Type B pancreatic cell (in vitro differentiated cells): ENCODE measurements at regions not wholly inside any gene's neighbourhood (a gene's known extent, or its start where the extent isn't known, plus 50 kb on each side); places are given as distances from the start of the nearest gene placed in this dataset.

Source experiments
- DNase-seq: peaks from one replicate; pipeline ENCODE4 v3.0.0; 2021; ENCODE audit warnings: mixed read lengths; ENCODE audit not compliant: unreplicated experiment; ENCODE audit errors: extremely low spot score
- H3K27ac Mint-ChIP-seq: 2 replicates; pipeline ENCODE4 v1.8.0; 2021; ENCODE audit warnings: mild to moderate bottlenecking, mixed read lengths
- H3K27me3 Mint-ChIP-seq: 2 replicates; pipeline ENCODE4 v1.8.0; 2021; ENCODE audit warnings: mixed read lengths
- H3K36me3 Mint-ChIP-seq: 2 replicates; pipeline ENCODE4 v1.8.0; 2021; ENCODE audit warnings: mixed read lengths
- H3K4me1 Mint-ChIP-seq: one replicate; pipeline ENCODE4 v1.8.0; 2021; ENCODE audit warnings: mixed read lengths; ENCODE audit not compliant: unreplicated experiment
- H3K4me3 Mint-ChIP-seq: 2 replicates; pipeline ENCODE4 v1.8.0; 2021; ENCODE audit warnings: mild to moderate bottlenecking, mixed read lengths
- H3K9me3 Mint-ChIP-seq: 2 replicates; pipeline ENCODE4 v1.8.0; 2021; ENCODE audit warnings: mixed read lengths
- TF ChIP-seq, protein P1 (sequence below): fragments of 200-600 bp; sonication (generic); conservative IDR thresholded peaks from 2 replicates; pipeline ENCODE4 v1.5.0; 2021; ENCODE audit warnings: antibody characterized with exemption, mild to moderate bottlenecking

- no peak for DNase-seq
- Mint-ChIP-seq H3K4me3 (no peak overlapping the region), H3K9me3 (peaks cover 4% of the 10 kb centered on the region), H3K4me1 (no peaks in the 10 kb centered on the region), H3K36me3 (no peaks in the 10 kb centered on the region), H3K27me3 (no peaks in the 10 kb centered on the region), H3K27ac (no peak overlapping the region)
- TF ChIP-seq, protein P1, sequence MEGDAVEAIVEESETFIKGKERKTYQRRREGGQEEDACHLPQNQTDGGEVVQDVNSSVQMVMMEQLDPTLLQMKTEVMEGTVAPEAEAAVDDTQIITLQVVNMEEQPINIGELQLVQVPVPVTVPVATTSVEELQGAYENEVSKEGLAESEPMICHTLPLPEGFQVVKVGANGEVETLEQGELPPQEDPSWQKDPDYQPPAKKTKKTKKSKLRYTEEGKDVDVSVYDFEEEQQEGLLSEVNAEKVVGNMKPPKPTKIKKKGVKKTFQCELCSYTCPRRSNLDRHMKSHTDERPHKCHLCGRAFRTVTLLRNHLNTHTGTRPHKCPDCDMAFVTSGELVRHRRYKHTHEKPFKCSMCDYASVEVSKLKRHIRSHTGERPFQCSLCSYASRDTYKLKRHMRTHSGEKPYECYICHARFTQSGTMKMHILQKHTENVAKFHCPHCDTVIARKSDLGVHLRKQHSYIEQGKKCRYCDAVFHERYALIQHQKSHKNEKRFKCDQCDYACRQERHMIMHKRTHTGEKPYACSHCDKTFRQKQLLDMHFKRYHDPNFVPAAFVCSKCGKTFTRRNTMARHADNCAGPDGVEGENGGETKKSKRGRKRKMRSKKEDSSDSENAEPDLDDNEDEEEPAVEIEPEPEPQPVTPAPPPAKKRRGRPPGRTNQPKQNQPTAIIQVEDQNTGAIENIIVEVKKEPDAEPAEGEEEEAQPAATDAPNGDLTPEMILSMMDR: no peak
These were observed 337.6 kb upstream of the B3GALT2 start for GRCh38 chr1:193524021-193524420.

DNA sequence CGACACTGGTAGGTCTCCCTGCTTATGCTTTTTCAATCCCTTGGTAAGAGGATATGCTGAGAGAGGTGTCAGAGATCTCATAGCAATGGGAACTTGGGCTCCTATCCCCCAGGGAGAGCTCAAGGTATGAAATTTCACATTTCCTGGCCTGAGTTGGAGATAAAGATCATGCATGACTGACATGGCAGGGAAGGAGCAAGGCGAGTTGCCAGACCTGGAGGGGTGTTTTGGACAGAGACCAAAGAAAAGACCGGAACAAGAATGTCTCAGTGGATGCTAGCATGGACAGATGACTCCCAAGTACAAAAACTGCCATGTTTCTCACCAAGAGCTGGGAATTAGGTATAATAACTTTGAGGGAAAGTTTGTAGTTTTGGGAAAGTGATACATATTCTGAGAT is 334.1 kb upstream of the B3GALT2 start:
- H3K27me3 Mint-ChIP-seq: no peaks in the 10 kb centered on the region
- no peaks in the 10 kb centered on the region for H3K4me1 Mint-ChIP-seq
- TF ChIP-seq, protein P1: no peak
- no peak for DNase-seq
- no peak overlapping the region for H3K27ac Mint-ChIP-seq
- no peaks in the 10 kb centered on the region for H3K36me3 Mint-ChIP-seq
- peaks cover 4% of the 10 kb centered on the region for H3K9me3 Mint-ChIP-seq
- H3K4me3 Mint-ChIP-seq: no peak overlapping the region

DNA sequence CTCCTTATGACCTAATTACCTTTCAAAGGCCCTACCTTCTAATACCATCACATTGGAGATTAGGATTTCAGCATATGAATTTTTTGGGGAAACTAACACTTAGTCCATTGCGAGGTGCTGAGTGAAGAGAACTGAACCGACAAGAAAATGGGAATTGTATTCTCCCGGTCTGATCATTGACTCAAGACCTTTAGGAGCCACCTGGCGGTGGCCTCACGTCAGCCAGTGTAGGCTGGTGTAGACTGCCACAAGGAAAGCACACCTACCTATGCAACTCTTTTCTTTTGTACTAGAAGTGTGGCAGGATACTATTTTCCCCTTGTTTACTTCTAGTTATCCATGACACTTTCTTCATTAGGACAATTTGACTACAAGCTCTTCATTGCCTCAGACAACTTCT is 333.5 kb upstream of the B3GALT2 start:
- DNase-seq: no peak
- TF ChIP-seq, protein P1: no peak
- Mint-ChIP-seq H3K9me3 (peaks cover 4% of the 10 kb centered on the region), H3K27me3 (no peaks in the 10 kb centered on the region), H3K27ac (no peak overlapping the region), H3K4me1 (no peaks in the 10 kb centered on the region), H3K4me3 (no peak overlapping the region), H3K36me3 (no peaks in the 10 kb centered on the region)

GRCh38 chr1:193516755-193517388 is 330.5 kb upstream of the B3GALT2 start:
- TF ChIP-seq, protein P1: no peak
- Mint-ChIP-seq H3K27ac (no peak overlapping the region), H3K9me3 (peaks cover 6% of the 10 kb centered on the region), H3K36me3 (no peaks in the 10 kb centered on the region), H3K27me3 (no peaks in the 10 kb centered on the region), H3K4me1 (no peaks in the 10 kb centered on the region), H3K4me3 (no peak overlapping the region)
- DNase-seq: no peak

DNA sequence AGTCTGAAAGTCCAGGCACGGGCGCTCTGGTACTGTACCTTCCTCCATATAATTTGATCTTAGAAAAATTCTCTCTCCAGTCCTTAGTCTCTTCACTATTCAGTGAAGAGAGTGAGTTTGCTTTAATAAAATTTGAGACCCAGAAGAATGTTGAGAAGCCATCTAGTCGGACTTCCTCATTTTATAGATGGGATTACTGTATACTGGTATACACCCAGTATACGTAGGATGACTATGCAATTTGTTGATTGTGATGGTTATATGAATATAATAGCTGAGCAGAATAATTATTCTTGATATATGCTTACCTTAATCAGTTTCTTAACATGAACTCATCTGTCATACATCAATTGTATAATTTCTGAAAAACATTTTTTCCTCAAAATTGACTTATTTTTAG is 328.0 kb upstream of the B3GALT2 start:
- Mint-ChIP-seq H3K4me1 (no peaks in the 10 kb centered on the region), H3K27ac (no peak overlapping the region), H3K27me3 (no peaks in the 10 kb centered on the region), H3K9me3 (peaks cover 5% of the 10 kb centered on the region), H3K4me3 (no peak overlapping the region), H3K36me3 (no peaks in the 10 kb centered on the region)
- DNase-seq: no peak
- TF ChIP-seq, protein P1: no peak

- Mint-ChIP-seq H3K27ac (no peak overlapping the region), H3K4me1 (no peaks in the 10 kb centered on the region), H3K4me3 (no peak overlapping the region), H3K9me3 (peaks cover 5% of the 10 kb centered on the region), H3K36me3 (no peaks in the 10 kb centered on the region), H3K27me3 (no peaks in the 10 kb centered on the region)
- DNase-seq: no peak
- TF ChIP-seq, protein P1: no peak
These were observed 326.6 kb upstream of the B3GALT2 start for GRCh38 chr1:193513032-193513431.
